Stimulated activated CD4-positive, alpha-beta T cell treated with anti-CD3 and anti-CD28 coated beads, Interleukin-12 subunit alpha, Interleukin-12 subunit beta, amount 100 ng/mL, for 24 hours (primary cell): ENCODE measurements at regions not wholly inside any gene's neighbourhood (a gene's known extent, or its start where the extent isn't known, plus 50 kb on each side); places are given as distances from the start of the nearest gene placed in this dataset.

Source experiments
- DNase-seq, 2 experiments: peaks; one replicate each; pipeline ENCODE4 v3.0.0-alpha.2; 2020; ENCODE audit warnings: low read depth in 2 of 2

DNA sequence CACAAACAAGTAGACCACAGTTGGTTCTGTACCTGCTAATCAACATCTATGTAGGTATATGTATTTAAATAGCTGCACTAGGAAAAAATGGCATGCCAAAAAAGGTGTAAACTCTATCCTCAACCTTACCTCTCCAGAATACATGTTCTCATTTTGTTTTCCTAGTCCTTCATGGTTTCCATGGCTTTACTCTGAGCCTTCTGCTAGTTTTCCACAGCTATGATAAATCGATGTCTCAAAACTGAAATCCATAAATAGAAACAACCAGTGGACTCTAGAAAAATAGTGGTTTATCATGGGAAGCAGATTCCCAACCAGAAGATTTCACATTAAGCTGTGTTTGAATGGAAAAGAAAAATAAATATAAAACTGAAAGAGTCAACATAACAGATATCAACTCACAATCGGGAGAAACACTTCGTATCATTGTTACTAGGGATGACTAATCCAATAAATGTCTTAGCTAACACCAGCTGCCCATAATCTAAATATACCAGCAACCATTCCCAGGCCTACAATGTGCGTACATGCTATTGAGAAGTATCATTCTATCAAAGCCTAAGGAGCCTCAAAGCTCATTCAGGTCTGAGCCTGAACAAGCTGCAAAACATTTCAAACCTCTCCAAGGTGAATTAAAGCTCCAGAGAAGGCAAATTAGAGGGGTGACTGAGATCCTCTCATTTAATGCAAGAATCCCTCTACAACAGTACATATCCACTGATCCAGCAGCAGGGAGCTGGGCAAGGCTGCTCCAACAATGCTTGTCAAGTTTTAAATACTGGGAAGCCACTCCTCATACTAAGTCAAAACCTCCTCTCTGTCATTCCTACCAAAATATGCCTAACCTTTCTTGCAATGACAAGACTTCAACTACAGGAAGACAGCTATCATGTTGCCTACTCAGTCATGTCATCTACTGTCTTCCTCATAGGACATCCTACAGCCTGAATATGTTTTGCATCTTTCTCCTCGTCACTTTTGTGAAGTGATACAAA, 90.2 kb downstream of the KCTD12 start:
- DNase-seq = no peak

DNA sequence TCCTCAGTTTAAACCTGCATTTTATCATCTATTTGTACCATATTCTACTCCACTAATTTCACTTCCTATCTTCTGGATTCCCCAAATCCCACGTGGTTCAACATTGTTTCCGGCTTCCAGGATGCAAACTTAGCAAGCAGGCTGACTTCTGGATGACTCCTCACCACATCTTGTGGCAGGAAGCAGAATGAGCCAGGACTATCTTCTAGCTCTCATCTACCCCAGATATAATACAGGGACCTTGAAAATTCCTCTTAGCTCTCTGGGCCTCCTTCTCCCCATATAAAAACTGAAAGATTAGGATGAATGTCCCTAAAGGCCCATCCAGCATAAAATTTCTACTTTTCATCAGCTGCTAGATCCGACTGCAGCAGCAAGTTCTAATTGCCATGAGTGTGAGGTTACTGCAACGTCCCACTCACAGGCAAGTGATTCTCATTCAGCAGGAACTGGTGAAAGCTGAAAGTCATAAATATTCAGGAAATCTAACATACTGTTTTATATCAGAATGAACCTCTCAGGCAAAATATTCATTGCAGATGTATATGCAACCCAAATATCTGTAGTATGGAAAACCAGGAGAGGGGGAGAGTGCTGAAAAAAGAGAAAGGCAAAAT, 93.4 kb downstream of the KCTD12 start:
- DNase-seq = no peak

DNA sequence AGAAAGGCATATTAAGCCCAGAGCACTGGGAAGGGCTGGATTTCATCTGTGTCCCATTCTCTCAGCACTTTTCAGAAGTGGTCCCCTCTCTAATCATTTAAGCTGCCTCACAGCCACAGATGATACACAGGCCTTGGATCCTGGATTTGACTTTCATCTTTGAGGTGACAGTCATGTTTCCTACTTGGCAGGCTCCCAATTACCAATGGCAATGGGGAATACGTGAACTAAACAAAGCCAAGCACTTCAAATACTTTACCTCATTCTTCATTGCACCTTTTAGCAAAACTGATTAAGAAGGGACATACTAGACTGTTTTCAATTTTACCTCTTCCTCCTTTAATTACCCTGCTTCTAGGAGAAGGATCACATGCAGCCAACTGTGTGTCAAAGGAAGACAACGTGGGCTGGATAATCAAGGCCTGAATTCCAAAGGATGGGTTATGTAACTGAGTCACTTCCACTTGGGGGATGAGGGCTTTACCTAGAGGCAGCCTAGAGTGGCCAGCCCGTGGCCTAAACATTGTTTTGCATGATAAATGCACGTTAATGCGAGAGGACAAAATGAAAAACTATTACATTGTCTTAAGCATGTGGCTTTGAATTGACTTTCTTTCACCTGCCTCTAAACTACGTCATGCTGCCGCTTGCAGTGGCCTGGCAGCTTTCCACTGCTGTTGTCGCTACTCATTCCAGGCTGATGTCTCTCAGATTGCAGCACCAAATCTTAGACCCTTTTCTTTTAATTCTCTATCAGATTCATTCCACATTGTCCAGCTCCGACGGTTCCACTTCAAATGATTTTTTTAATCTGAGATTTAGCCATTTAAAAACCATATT, 95.0 kb downstream of the KCTD12 start:
- DNase-seq = no peak

DNA sequence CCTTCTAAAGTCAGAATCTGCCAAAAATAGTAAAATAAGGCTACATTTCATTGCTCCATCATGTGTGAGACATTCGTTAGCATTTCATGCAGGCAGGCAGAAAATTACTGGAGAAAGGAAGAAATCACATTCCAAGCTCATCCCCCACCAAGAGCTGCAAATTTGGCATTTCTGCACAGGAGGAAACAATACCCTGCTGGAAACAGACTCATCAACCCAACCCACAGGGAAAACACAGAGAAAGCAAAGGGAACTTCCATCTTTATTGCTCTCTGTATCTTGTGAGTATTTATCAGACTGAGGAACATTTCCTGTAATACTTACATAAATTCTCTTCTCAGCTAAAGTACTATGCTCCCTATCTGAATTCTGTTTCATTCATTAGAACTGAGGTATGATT, 95.7 kb downstream of the KCTD12 start:
- DNase-seq = no peak

DNA sequence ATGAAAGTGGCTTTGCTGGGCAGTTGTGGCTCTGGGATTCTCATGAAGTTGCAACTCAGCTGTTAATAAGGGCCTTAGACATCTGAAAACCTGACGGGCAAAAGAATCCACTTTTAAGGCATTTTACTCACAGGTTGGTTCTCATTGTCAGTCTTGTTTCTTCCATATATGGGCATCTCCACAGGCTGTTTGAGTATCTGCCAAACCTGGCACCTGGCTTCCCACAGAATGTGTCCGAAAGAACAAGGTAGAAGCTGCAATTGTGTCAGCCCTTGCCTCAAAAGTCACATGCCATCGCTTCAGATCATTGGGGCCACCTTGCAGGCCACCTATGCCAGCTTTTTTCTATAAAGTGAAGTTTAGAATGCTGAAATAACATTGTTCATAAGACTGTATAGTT, 102.4 kb downstream of the KCTD12 start:
- DNase-seq = no peak

- DNase-seq = no peak
Measured at GRCh38 chr13:76778853-76779252, 107.4 kb downstream of the KCTD12 start.

DNA sequence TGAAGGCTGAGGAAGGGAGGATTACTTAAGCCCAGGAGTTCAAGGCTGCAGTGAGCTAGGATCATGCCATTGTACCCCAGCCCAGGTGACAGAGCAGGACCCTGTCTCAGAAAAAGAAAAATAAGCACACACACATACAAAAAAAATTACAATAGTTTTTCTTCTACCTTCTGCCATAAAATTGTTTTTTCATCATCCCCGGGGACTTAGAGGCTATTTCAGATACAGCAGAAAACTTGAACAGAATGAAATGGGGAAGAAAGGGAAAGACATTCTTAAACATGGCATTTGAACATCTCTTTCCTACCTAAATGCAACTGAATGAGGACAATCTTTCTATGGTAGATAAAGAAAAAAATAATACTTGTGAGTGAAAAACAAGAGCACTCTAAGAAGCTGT, 109.1 kb downstream of the KCTD12 start:
- DNase-seq = no peak

DNA sequence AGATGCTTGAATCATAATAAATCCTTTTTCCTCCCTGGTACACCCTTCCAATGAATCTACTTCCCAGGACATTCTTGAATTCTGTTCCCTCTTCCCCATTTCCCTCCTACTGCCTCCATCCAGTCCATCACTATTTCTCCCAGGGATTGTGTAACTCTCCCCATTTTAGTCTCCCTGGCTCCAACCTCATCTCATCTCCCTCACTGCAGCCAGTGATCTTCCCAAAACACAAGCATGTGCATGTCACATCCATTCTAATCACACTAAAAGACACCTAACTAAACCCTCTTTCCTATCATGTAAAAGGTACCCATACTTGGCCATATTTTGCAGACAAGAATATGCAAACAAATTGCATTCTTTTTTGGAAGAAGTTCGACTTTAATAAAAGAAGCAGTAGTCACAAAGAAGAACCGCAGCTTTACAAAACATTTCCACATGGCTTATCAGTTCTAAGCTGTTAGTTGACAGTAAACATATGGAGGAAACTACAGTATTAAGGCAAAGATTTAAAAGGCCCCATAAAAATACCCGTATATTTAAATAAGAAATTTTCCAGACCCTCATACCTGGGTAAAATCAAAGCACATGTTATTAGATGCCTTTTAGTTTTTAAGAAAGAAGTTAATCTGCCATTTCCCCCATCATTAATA, 111.0 kb downstream of the KCTD12 start:
- no peak for DNase-seq

- no peak for DNase-seq
Measured at GRCh38 chr13:76773448-76774094, 112.6 kb downstream of the KCTD12 start.

- DNase-seq = no peak
Measured at GRCh38 chr13:76772241-76772640, 114.0 kb downstream of the KCTD12 start.

- DNase-seq = no peak
Measured at GRCh38 chr13:76769271-76769791, 116.9 kb downstream of the KCTD12 start.

DNA sequence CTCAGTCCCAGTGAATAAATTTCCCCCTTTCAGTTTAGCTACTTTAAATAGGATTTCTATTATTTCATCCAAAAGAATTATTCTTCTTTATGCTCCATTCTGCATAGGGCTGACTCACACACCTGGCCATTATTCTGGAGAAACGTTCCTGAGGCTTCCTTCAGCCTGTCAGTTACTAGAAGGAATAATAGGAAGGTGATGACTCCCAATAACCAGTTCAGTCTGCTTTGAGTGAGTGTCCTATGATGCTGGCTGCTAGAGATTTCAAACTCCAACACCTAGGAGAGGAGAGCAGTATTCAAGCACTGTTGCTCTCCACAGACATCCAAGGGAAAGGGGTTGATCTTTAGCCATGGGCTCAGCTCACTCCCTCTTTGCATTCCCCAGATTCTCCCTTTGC, 117.8 kb downstream of the KCTD12 start:
- DNase-seq = no peak

GRCh38 chr13:76764916-76765315, 121.3 kb downstream of the KCTD12 start:
- DNase-seq = no peak

DNA sequence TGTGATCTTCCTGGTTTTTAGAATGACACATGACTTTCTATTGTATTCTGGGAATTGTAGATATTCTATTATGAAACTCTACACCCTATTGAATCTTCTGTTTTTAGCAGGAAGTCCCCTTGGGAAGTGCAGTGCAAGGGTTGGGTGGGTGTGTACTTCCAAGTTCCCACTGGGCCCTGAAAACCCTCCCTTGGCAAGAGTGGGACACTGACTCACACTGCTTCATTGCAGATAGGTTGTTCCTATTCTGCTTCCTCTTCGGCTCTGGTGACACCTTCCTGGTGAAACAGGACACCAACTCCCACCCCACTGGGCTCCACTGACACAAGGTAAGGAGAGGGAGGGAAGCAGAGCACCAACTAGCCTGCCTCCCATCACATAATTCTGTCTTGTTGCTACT, 121.8 kb downstream of the KCTD12 start:
- no peak for DNase-seq

- DNase-seq = no peak
Measured at GRCh38 chr13:76762721-76763120, 123.5 kb downstream of the KCTD12 start.

DNA sequence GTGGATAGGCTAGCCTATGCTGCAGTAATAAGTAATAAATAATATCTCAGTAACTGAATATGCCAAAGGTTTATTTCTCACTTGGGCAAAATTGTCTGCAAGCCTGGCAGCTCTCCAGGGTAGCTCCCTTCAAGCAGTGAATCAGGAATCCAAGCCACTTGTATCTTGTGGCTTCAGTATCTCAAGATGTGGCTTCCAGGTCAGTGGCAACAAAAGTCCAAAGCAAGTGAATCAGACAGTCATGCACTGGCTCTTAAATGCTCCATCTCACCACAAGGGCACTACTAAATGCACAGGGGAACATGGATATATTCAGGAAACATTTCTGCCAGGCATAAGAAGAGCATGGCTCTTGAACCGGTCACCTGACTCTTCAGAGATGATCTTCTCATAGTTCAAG, 126.3 kb downstream of the KCTD12 start:
- no peak for DNase-seq

DNA sequence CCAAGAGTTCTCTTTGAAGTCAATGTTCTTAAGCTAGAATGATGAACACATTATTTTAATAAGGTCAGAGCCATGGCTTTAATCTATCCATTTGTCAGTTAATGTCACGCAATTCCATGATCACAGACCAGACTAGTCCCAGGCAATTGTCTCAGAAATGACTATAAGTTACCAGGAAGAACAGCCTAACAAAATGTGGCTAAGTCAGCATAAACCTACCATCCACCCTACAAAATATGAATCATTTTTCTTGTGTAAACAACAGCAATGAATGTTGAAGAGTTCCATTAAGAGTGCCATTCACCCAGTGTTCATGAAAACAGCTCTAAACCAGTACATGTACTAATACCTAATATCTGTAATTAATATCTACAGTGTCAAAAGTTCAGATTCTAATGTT, 127.5 kb downstream of the KCTD12 start:
- DNase-seq = no peak

GRCh38 chr13:76758257-76758656, 127.9 kb downstream of the KCTD12 start:
- no peak for DNase-seq

DNA sequence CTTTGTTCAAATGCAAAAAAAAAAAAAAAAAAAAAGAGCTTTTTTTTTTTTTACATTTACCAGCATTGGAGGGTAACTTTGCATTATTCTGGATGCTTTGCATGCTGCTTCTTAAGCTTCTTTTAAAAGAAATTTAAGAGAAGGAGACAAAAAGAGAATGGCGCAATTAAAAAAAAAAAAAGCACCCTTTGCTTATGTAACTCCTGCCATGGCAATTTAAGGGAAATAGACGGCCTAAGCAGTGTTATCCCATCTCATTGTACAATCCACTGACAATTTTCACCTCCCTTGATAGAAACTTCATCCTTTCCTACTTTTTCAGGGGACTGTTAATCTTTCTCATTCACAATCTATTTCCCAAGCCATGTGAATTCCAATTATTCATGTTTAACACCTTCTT, 129.8 kb downstream of the KCTD12 start:
- DNase-seq = no peak

DNA sequence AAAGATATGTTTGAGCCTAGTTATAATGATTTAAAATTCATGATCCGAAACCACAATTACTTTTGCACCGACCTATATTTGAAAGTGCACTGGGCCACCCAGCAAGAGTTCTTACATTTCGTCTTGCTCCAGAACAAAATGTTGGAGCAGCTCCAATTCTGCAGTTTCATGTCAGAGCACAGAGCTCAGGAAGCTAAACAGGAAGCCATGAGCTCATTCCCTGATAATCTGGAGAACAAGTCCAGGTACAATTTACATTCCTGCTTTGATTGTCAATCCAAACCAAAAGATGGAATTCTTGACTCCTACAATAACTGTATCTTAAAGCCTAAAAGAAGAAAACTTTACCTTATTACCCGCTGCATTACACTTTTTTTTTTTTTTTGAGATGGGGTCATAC, 131.8 kb downstream of the KCTD12 start:
- no peak for DNase-seq

DNA sequence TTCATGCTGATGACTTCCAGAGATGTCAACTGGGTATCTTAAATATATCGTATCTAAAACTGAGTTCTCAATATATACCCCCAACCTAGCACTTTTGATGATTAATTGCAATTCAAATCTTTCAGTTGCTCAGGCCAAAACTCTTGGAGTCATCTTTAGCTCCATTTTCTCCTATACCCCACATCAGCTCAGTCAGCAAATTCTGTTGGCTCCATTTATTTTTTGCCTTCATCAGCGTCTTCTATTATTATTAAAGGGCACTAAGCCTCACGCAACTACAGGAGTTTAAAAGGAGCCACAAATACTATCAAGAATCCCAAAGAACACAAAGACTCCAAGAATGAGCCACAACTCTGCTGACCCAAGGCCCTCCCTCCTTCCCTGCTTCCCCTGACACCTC, 134.9 kb downstream of the KCTD12 start:
- no peak for DNase-seq
